ENCODE measurements at regions not wholly inside any gene's neighbourhood (a gene's known extent, or its start where the extent isn't known, plus 50 kb on each side); places are given as distances from the start of the nearest gene placed in this dataset.
"Not testable (repeated sequence)": the region's sequence is repeated elsewhere in the genome, so short reads cannot be mapped to it uniquely, and the experiment has no call there.

GRCh38 chr20:47406849-47407682, 50.6 kb upstream of the ZMYND8 start:
- DNase-seq (ENCODE audit: low read depth in 2 of 2), result peak in 1 of 2 donors; percentile 33

- DNase-seq (ENCODE audit: low read depth in 2 of 2), result no peak
Observed at GRCh38 chr20:47411161-47411560, 54.7 kb upstream of the ZMYND8 start.

- DNase-seq (ENCODE audit: low read depth in 2 of 2), result no peak
Observed at GRCh38 chr20:47412083-47412482, 55.6 kb upstream of the ZMYND8 start.

DNA sequence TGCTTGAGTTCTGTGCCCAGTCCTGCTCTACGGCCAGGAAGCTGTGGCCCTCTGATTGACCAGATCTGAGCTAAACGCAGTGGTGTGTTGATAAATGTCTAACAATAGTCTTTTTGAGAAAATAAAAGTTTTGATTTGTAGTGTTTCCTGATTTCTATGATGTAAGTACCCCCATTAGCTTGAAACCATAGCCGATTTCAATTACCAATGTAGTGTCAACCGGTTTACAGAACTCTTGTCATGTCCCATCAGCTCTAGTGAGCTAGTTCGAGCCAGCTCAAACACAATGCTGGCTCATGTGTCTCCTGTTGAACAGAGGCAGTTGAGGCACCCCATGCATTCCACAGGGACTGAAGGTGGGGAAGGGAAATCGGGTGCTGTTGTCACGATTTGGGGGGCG, 56.7 kb upstream of the ZMYND8 start:
- no peak for DNase-seq (ENCODE audit: low read depth in 2 of 2)

GRCh38 chr20:47417245-47418068, 61.0 kb upstream of the ZMYND8 start:
- DNase-seq (ENCODE audit: low read depth in 2 of 2), result no peak

GRCh38 chr20:47418069-47418757, 61.7 kb upstream of the ZMYND8 start:
- DNase-seq (ENCODE audit: low read depth in 2 of 2), result no peak

DNA sequence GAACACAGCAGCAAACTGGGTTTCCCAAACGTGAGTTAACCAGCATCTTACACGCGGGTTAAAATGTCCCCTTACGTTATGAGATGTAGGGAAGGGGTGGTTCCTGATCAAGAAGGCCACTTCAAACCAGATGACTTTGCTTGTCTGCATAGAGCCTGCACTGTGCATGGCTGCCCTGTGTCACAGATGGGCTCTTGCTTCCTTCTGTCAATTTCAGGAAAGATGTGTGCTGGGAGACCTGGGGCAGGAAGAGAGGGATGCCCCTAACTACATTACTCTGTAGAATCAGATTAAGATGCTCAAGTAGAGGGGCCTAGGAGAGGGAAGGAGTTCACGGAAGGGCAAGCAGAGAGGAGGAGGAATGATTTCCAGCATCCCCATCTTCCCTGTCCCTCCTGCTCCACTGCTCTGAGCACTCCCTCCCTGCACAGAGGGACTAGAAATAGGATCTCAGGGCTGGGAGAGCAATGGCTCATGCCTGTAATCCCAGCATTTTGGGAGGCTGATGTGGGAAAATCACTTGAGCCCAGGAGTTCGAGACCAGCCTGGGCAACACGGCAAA, 63.5 kb upstream of the ZMYND8 start:
- DNase-seq (ENCODE audit: low read depth in 2 of 2), result no peak

GRCh38 chr20:47421076-47421475, 64.6 kb upstream of the ZMYND8 start:
- DNase-seq (ENCODE audit: low read depth in 2 of 2), result no peak

- DNase-seq (ENCODE audit: low read depth in 2 of 2), result no peak
Observed at GRCh38 chr20:47423586-47423985, 67.1 kb upstream of the ZMYND8 start.

DNA sequence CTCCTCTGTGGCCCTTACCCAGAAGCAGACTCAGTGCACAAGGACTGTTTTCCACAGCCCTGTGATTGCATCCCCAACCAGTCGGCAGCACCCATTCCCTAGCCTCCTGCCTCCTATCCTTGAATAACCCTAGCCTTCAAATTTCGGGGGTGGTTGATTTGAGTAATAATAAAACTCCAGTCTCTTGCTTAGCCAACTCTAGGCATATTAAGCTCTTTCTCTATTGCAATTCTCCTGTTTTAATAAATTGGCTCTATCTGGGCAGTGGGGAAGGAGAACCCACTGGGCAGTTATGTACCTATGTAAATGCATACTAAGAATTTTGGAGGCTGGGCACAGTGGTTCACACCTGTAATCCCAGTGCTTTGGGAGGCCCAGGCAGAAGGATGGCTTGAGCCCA, 70.6 kb upstream of the ZMYND8 start:
- no peak for DNase-seq (ENCODE audit: low read depth in 2 of 2)

DNA sequence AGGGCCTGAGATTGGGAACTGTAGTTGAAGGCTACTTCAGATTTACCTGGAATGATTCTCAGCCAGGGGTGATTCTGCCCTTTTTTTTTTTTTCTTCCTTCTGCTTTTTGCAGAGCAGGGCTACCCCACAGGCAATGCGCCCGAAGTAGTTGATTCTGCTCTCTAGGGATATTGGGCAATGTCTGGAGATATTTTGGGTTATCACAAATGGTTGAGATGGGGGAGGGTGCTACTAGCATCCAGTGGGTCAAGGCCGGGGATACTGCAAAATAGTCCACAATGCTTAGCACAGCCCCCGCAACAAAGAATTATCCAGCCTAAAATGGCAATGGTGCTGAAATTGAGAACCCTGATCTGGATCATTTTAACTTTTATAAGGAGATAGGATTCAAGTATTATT, 71.2 kb upstream of the ZMYND8 start:
- DNase-seq (ENCODE audit: low read depth in 2 of 2), result no peak

GRCh38 chr20:47428164-47428563, 71.7 kb upstream of the ZMYND8 start:
- no peak for DNase-seq (ENCODE audit: low read depth in 2 of 2)

- DNase-seq (ENCODE audit: low read depth in 2 of 2), result no peak
Observed at GRCh38 chr20:47428851-47429336, 72.4 kb upstream of the ZMYND8 start.

GRCh38 chr20:47429409-47429808, 72.3 kb upstream of the NCOA3 start:
- no peak for DNase-seq (ENCODE audit: low read depth in 2 of 2)

DNA sequence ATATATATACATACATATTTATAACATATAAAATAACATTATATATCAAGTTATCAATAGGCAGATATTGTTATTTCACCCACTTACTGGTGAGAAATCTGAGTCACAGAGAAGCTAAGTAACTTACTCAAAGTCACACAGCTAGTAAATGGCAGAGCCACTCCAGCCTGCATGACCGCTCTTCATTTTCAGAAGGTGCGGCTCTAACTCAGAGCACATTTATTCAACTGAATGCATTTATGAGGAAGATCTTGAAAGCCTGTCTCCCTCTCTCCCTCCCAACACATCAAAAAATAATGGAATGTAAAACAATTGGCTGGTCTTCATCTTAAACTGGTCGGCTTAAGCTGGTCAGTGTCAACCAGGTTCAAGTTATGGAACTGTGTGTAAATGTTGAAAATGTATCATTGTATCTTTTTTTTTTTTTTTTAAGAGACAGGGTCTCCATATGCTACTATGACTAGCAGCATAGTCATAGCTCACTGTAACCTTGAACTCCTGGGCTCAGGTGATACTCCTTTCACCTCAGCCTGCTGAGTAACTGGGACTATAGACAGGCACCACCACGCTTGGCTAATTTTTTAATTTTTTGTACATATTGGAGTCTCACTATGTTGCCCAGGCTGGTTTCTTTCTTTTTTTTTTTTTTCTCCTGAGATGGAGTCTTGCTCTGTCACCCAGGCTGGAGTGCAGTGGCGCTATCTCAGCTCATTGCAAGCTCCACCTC, 70.7 kb upstream of the NCOA3 start:
- DNase-seq (ENCODE audit: low read depth in 2 of 2), result no peak

DNA sequence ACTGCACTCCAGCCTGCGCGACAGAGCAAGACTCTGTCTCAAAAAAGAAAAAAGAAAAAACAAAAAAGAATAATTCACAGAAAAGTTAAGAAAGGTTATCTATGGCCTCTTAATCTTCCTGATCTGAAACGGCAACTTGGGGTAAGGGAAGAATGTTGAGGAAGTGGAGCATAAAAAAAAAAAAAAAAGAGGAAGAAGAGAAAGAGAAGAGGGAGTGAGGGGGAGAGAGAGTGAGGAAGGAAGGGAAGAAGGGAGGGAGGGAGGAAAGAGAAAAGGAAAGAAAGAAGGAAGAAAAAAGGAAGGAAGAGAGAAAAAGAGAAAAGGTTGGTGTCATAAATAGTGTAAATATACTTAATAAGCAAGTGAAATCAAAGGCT, 68.9 kb upstream of the NCOA3 start:
- DNase-seq (ENCODE audit: low read depth in 2 of 2), result no peak

- not testable (repeated sequence) for DNase-seq (ENCODE audit: low read depth in 2 of 2)
Observed at GRCh38 chr20:47434128-47434779, 67.4 kb upstream of the NCOA3 start.

DNA sequence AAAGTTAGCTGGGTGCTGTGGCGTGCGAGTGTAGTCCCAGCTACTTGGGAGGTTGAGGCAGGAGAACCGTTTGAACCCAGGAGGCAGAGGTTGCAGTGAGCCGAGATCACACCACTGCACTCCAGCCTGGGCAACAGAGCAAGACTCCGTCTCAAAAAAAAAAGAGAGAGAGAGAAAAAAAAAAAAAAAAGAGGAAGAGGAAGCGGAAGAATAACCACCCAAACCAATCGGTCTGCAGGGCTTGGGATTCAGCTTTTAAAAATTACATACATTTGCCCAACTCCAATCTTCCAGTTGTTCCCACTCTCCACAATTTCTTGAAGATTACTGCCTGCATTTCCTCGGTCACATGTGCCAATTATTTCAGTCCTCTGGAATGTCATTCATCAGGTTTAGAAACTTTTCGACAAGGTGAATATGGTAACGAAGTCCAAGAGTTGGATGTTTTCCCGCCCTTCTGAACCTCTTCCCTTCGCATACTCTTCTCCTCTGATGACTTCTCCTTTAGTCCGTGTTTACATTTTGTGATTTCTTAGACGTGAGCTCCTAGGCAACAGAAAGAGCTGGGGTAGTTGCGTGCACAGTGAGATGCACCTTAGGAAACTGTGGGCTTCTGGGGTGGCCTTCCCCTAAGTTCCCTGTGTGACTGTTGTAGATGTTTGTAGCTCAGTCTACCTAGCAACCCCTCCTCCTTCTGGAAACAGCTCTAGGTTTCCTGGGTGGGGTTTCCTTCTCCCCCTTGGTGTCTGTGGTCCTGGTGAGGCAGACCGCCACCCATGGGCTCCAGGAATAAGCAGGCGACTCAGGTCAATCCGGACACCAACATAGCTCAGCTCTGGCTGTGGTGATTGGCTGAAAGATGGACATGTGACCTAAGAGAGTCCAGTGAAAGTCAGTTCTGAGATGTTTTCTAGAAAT, 63.0 kb upstream of the NCOA3 start:
- no peak for DNase-seq (ENCODE audit: low read depth in 2 of 2)

All from dermis microvascular lymphatic vessel endothelial cell (primary cell).